ENCODE measurements at regions not wholly inside any gene's neighbourhood (a gene's known extent, or its start where the extent isn't known, plus 50 kb on each side); places are given as distances from the start of the nearest gene placed in this dataset.

DNA sequence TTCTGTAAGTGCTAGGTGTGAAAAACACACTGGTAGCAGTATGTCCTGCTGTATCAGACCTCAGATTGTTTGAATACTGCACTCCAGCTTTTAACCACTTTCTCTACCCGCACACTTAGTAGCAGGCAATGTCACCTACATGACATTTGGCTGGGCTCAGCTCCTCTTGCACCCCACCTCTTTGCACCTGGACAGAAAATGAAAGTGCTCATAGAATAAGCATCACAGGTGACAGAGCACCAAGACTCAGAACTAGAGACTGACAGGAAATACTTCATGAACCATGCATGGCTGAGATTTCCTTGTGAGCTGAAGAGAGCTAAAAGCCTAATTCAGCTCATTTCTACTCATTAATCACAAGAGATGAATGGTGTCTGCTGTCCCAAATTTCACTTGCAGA lies 1014.2 kb upstream of the CDH8 start:
- TF ChIP-seq, protein P1, sequence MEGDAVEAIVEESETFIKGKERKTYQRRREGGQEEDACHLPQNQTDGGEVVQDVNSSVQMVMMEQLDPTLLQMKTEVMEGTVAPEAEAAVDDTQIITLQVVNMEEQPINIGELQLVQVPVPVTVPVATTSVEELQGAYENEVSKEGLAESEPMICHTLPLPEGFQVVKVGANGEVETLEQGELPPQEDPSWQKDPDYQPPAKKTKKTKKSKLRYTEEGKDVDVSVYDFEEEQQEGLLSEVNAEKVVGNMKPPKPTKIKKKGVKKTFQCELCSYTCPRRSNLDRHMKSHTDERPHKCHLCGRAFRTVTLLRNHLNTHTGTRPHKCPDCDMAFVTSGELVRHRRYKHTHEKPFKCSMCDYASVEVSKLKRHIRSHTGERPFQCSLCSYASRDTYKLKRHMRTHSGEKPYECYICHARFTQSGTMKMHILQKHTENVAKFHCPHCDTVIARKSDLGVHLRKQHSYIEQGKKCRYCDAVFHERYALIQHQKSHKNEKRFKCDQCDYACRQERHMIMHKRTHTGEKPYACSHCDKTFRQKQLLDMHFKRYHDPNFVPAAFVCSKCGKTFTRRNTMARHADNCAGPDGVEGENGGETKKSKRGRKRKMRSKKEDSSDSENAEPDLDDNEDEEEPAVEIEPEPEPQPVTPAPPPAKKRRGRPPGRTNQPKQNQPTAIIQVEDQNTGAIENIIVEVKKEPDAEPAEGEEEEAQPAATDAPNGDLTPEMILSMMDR (IDR thresholded peaks at IDR 0.05; ENCODE audit: poor library complexity, severe bottlenecking) = no peak
- TF ChIP-seq, protein P2, sequence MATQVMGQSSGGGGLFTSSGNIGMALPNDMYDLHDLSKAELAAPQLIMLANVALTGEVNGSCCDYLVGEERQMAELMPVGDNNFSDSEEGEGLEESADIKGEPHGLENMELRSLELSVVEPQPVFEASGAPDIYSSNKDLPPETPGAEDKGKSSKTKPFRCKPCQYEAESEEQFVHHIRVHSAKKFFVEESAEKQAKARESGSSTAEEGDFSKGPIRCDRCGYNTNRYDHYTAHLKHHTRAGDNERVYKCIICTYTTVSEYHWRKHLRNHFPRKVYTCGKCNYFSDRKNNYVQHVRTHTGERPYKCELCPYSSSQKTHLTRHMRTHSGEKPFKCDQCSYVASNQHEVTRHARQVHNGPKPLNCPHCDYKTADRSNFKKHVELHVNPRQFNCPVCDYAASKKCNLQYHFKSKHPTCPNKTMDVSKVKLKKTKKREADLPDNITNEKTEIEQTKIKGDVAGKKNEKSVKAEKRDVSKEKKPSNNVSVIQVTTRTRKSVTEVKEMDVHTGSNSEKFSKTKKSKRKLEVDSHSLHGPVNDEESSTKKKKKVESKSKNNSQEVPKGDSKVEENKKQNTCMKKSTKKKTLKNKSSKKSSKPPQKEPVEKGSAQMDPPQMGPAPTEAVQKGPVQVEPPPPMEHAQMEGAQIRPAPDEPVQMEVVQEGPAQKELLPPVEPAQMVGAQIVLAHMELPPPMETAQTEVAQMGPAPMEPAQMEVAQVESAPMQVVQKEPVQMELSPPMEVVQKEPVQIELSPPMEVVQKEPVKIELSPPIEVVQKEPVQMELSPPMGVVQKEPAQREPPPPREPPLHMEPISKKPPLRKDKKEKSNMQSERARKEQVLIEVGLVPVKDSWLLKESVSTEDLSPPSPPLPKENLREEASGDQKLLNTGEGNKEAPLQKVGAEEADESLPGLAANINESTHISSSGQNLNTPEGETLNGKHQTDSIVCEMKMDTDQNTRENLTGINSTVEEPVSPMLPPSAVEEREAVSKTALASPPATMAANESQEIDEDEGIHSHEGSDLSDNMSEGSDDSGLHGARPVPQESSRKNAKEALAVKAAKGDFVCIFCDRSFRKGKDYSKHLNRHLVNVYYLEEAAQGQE (IDR thresholded peaks at IDR 0.05; ENCODE audit: borderline replicate concordance) = no peak
